WTC11 (cell line): ENCODE measurements at regions not wholly inside any gene's neighbourhood (a gene's known extent, or its start where the extent isn't known, plus 50 kb on each side); places are given as distances from the start of the nearest gene placed in this dataset.

ENCODE experiments used
- ATAC-seq: fragments of 200-7000 bp; cut with Tn5 transposase; 2 replicates; pipeline ENCODE4 v1.10.0; 2021; ENCODE audit warnings: mild to moderate bottlenecking, moderate library complexity
- CTCF ChIA-PET: fragments of 300-600 bp; sonication (Branson Sonifier 250); formaldehyde crosslinking; loops from one replicate; lab custom pipeline; 2021; ENCODE audit warnings: antibody characterized with exemption; lab: Charles Lee
- POLR2A ChIA-PET: fragments of 350-600 bp; sonication (Branson Sonifier 250); formaldehyde crosslinking; loops from one replicate; lab custom pipeline; 2021; ENCODE audit warnings: antibody characterized with exemption; lab: Charles Lee
- DNase-seq: peaks from one replicate; pipeline ENCODE4 v3.0.0; 2021; ENCODE audit warnings: low spot score
- H3K27ac Mint-ChIP-seq: 2 replicates; pipeline ENCODE4 v1.8.0; 2021; ENCODE audit warnings: mixed read lengths
- H3K27me3 Mint-ChIP-seq: 2 replicates; pipeline ENCODE4 v1.8.0; 2021; ENCODE audit warnings: low read depth, mild to moderate bottlenecking, moderate library complexity, mixed read lengths
- H3K36me3 Mint-ChIP-seq: 2 replicates; pipeline ENCODE4 v1.8.0; 2021; ENCODE audit warnings: mixed read lengths
- H3K4me1 Mint-ChIP-seq: 2 replicates; pipeline ENCODE4 v1.8.0; 2022; ENCODE audit warnings: mixed read lengths
- H3K4me3 Mint-ChIP-seq: 2 replicates; pipeline ENCODE4 v1.8.0; 2021; ENCODE audit warnings: mild to moderate bottlenecking, moderate library complexity, mixed read lengths
- H3K9me3 Mint-ChIP-seq: 2 replicates; pipeline ENCODE4 v1.8.0; 2021; ENCODE audit warnings: mixed read lengths
- CREM ChIP-seq: sonication (generic); formaldehyde crosslinking; IDR thresholded peaks from 2 replicates; pipeline ENCODE4 v1.8.1; 2022; ENCODE audit warnings: mild to moderate bottlenecking, missing genetic modification reagents, moderate library complexity
- ETV6 ChIP-seq: sonication (generic); formaldehyde crosslinking; IDR thresholded peaks from 2 replicates; pipeline ENCODE4 v1.8.1; 2022; ENCODE audit warnings: mild to moderate bottlenecking, missing genetic modification reagents
- FOXJ3 ChIP-seq: sonication (generic); formaldehyde crosslinking; IDR thresholded peaks from 2 replicates; pipeline ENCODE4 v1.9.0; 2021; ENCODE audit warnings: missing genetic modification reagents, mild to moderate bottlenecking, borderline replicate concordance
- FOXP1 ChIP-seq: sonication (generic); formaldehyde crosslinking; IDR thresholded peaks from 2 replicates; pipeline ENCODE4 v1.8.0; 2022; ENCODE audit warnings: missing genetic modification reagents, mild to moderate bottlenecking, moderate library complexity, borderline replicate concordance
- GTF2I ChIP-seq: fragments of 250-450 bp; sonication (Bioruptor Pico); conservative IDR thresholded peaks from 2 replicates; pipeline ENCODE4 v1.4.0; 2021; ENCODE audit warnings: mild to moderate bottlenecking
- IRF2 ChIP-seq: sonication (generic); formaldehyde crosslinking; IDR thresholded peaks from 2 replicates; pipeline ENCODE4 v1.8.0; 2022; ENCODE audit warnings: low read depth, missing genetic modification reagents, borderline replicate concordance
- JAZF1 ChIP-seq: fragments of 250-450 bp; sonication (Bioruptor Pico); IDR thresholded peaks from 2 replicates; pipeline ENCODE4 v1.9.0; 2021; ENCODE audit warnings: moderate library complexity, mild to moderate bottlenecking, inconsistent platforms
- PRRX2 ChIP-seq: fragments of 250-450 bp; sonication (Bioruptor Pico); IDR thresholded peaks from 2 replicates; pipeline ENCODE4 v1.8.0; 2021; ENCODE audit warnings: mild to moderate bottlenecking
- SOX15 ChIP-seq: fragments of 250-450 bp; sonication (Bioruptor Pico); IDR thresholded peaks from 2 replicates; pipeline ENCODE4 v1.9.0; 2021; ENCODE audit warnings: mild to moderate bottlenecking
- TEAD1 ChIP-seq: sonication (generic); formaldehyde crosslinking; IDR thresholded peaks from 2 replicates; pipeline ENCODE4 v1.8.0; 2022; ENCODE audit warnings: mild to moderate bottlenecking, missing genetic modification reagents
- TF ChIP-seq, protein P1 (sequence below): sonication (generic); formaldehyde crosslinking; IDR thresholded peaks from 2 replicates; pipeline ENCODE4 v1.8.1; 2023; ENCODE audit warnings: mild to moderate bottlenecking, moderate library complexity, missing genetic modification reagents
- TF ChIP-seq, protein P2 (sequence below): sonication (generic); formaldehyde crosslinking; IDR thresholded peaks from 2 replicates; pipeline ENCODE4 v1.8.0; 2022; ENCODE audit warnings: missing genetic modification reagents
- TF ChIP-seq, protein P3 (sequence below): sonication (generic); formaldehyde crosslinking; IDR thresholded peaks from 2 replicates; pipeline ENCODE4 v1.8.1; 2023; ENCODE audit warnings: mild to moderate bottlenecking, missing genetic modification reagents, borderline replicate concordance
- TF ChIP-seq, protein P4 (sequence below): fragments of 200-600 bp; IDR thresholded peaks from 2 replicates; pipeline ENCODE4 v1.8.0; 2022; ENCODE audit warnings: antibody characterized with exemption
- TF ChIP-seq, protein P5 (sequence below): sonication (generic); formaldehyde crosslinking; IDR thresholded peaks from 2 replicates; pipeline ENCODE4 v1.8.0; 2022; ENCODE audit warnings: mild to moderate bottlenecking, missing genetic modification reagents
- TF ChIP-seq, protein P6 (sequence below): fragments of 250-450 bp; sonication (Bioruptor Pico); IDR thresholded peaks from 2 replicates; pipeline ENCODE4 v1.9.0; 2021; ENCODE audit warnings: moderate library complexity, mild to moderate bottlenecking, inconsistent platforms, borderline replicate concordance
- TF ChIP-seq, protein P7 (sequence below): sonication (generic); formaldehyde crosslinking; IDR thresholded peaks from 2 replicates; pipeline ENCODE4 v1.8.0; 2022; ENCODE audit warnings: mild to moderate bottlenecking, missing genetic modification reagents
- TF ChIP-seq, protein P8 (sequence below): sonication (generic); formaldehyde crosslinking; conservative IDR thresholded peaks from 2 replicates; pipeline ENCODE4 v1.8.1; 2022; ENCODE audit warnings: mild to moderate bottlenecking, missing genetic modification reagents
- TF ChIP-seq, protein P9 (sequence below): sonication (generic); formaldehyde crosslinking; IDR thresholded peaks from 2 replicates; pipeline ENCODE4 v1.8.0; 2023; ENCODE audit warnings: missing genetic modification reagents

DNA sequence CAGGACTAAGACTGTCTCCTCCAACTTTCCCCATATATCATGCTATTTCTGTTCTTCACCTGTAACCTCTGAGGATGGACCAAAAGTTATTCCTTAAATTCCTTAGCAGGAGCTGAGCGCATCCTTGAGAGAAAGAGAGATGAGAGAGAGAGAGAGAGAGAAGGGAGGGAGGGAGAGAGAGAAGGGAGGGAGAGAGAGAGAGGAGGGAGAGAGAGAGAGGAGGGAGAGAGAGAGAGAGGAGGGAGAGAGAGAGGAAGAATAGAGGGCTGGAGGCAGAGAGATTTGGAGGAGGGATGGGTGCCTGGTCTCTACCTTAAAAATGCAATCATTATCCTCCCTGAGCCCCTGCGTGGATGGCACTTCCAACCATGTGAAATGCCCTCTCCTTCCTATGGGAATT is 73.6 kb downstream of the BMP2 start (continued):
- no peak for TF ChIP-seq TEAD1 (CRISPR knock-in tag)
- no peak for TF ChIP-seq ETV6 (CRISPR knock-in tag)
- TF ChIP-seq FOXP1 (CRISPR knock-in tag), result no peak
- no peak for TF ChIP-seq FOXJ3 (CRISPR knock-in tag)
- TF ChIP-seq, protein P1, sequence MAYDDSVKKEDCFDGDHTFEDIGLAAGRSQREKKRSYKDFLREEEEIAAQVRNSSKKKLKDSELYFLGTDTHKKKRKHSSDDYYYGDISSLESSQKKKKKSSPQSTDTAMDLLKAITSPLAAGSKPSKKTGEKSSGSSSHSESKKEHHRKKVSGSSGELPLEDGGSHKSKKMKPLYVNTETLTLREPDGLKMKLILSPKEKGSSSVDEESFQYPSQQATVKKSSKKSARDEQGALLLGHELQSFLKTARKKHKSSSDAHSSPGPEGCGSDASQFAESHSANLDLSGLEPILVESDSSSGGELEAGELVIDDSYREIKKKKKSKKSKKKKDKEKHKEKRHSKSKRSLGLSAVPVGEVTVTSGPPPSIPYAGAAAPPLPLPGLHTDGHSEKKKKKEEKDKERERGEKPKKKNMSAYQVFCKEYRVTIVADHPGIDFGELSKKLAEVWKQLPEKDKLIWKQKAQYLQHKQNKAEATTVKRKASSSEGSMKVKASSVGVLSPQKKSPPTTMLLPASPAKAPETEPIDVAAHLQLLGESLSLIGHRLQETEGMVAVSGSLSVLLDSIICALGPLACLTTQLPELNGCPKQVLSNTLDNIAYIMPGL (CRISPR knock-in tag), result no peak

DNA sequence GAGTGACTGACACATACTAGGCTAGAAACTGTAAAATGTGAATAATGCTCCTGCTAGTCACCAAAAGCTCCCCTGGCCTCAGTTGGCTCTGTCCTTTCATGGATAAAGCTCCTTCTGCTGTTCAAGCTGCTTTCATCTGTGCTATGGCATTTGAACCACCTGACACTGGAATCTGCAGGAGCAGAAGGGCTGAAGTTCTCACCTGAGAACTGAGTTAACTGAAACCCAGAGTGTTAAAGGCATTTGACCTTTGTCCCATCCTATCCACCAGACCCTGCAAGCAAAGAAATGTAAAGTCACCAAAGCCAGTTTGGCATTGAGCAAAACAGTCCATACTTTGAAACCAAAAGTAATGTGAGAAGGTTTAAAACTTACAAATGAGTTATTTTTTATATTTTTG is 77.7 kb downstream of the BMP2 start:
- Mint-ChIP-seq H3K4me3 (no peak overlapping the region), H3K27ac (no peak overlapping the region), H3K9me3 (peaks cover 4% of the 10 kb centered on the region), H3K36me3 (no peaks in the 10 kb centered on the region), H3K4me1 (peaks cover 11% of the 10 kb centered on the region), H3K27me3 (no peaks in the 10 kb centered on the region; the same call in 1 of the 2 replicates)
- ATAC-seq (no peak), DNase-seq (no peak)
- CTCF ChIA-PET, result no interaction called here
- POLR2A ChIA-PET, result no interaction called here
- TF ChIP-seq IRF2 (CRISPR knock-in tag), result no peak
- no peak for TF ChIP-seq GTF2I (CRISPR knock-in tag)
- TF ChIP-seq, protein P2, sequence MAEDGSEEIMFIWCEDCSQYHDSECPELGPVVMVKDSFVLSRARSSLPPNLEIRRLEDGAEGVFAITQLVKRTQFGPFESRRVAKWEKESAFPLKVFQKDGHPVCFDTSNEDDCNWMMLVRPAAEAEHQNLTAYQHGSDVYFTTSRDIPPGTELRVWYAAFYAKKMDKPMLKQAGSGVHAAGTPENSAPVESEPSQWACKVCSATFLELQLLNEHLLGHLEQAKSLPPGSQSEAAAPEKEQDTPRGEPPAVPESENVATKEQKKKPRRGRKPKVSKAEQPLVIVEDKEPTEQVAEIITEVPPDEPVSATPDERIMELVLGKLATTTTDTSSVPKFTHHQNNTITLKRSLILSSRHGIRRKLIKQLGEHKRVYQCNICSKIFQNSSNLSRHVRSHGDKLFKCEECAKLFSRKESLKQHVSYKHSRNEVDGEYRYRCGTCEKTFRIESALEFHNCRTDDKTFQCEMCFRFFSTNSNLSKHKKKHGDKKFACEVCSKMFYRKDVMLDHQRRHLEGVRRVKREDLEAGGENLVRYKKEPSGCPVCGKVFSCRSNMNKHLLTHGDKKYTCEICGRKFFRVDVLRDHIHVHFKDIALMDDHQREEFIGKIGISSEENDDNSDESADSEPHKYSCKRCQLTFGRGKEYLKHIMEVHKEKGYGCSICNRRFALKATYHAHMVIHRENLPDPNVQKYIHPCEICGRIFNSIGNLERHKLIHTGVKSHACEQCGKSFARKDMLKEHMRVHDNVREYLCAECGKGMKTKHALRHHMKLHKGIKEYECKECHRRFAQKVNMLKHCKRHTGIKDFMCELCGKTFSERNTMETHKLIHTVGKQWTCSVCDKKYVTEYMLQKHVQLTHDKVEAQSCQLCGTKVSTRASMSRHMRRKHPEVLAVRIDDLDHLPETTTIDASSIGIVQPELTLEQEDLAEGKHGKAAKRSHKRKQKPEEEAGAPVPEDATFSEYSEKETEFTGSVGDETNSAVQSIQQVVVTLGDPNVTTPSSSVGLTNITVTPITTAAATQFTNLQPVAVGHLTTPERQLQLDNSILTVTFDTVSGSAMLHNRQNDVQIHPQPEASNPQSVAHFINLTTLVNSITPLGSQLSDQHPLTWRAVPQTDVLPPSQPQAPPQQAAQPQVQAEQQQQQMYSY (CRISPR knock-in tag), result no peak
- no peak for TF ChIP-seq JAZF1
- TF ChIP-seq, protein P3, sequence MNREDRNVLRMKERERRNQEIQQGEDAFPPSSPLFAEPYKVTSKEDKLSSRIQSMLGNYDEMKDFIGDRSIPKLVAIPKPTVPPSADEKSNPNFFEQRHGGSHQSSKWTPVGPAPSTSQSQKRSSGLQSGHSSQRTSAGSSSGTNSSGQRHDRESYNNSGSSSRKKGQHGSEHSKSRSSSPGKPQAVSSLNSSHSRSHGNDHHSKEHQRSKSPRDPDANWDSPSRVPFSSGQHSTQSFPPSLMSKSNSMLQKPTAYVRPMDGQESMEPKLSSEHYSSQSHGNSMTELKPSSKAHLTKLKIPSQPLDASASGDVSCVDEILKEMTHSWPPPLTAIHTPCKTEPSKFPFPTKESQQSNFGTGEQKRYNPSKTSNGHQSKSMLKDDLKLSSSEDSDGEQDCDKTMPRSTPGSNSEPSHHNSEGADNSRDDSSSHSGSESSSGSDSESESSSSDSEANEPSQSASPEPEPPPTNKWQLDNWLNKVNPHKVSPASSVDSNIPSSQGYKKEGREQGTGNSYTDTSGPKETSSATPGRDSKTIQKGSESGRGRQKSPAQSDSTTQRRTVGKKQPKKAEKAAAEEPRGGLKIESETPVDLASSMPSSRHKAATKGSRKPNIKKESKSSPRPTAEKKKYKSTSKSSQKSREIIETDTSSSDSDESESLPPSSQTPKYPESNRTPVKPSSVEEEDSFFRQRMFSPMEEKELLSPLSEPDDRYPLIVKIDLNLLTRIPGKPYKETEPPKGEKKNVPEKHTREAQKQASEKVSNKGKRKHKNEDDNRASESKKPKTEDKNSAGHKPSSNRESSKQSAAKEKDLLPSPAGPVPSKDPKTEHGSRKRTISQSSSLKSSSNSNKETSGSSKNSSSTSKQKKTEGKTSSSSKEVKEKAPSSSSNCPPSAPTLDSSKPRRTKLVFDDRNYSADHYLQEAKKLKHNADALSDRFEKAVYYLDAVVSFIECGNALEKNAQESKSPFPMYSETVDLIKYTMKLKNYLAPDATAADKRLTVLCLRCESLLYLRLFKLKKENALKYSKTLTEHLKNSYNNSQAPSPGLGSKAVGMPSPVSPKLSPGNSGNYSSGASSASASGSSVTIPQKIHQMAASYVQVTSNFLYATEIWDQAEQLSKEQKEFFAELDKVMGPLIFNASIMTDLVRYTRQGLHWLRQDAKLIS (CRISPR knock-in tag), result no peak
- TF ChIP-seq, protein P4, sequence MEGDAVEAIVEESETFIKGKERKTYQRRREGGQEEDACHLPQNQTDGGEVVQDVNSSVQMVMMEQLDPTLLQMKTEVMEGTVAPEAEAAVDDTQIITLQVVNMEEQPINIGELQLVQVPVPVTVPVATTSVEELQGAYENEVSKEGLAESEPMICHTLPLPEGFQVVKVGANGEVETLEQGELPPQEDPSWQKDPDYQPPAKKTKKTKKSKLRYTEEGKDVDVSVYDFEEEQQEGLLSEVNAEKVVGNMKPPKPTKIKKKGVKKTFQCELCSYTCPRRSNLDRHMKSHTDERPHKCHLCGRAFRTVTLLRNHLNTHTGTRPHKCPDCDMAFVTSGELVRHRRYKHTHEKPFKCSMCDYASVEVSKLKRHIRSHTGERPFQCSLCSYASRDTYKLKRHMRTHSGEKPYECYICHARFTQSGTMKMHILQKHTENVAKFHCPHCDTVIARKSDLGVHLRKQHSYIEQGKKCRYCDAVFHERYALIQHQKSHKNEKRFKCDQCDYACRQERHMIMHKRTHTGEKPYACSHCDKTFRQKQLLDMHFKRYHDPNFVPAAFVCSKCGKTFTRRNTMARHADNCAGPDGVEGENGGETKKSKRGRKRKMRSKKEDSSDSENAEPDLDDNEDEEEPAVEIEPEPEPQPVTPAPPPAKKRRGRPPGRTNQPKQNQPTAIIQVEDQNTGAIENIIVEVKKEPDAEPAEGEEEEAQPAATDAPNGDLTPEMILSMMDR, result no peak
- TF ChIP-seq, protein P5, sequence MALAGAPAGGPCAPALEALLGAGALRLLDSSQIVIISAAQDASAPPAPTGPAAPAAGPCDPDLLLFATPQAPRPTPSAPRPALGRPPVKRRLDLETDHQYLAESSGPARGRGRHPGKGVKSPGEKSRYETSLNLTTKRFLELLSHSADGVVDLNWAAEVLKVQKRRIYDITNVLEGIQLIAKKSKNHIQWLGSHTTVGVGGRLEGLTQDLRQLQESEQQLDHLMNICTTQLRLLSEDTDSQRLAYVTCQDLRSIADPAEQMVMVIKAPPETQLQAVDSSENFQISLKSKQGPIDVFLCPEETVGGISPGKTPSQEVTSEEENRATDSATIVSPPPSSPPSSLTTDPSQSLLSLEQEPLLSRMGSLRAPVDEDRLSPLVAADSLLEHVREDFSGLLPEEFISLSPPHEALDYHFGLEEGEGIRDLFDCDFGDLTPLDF (CRISPR knock-in tag), result no peak
- no peak for TF ChIP-seq PRRX2
- TF ChIP-seq, protein P6, sequence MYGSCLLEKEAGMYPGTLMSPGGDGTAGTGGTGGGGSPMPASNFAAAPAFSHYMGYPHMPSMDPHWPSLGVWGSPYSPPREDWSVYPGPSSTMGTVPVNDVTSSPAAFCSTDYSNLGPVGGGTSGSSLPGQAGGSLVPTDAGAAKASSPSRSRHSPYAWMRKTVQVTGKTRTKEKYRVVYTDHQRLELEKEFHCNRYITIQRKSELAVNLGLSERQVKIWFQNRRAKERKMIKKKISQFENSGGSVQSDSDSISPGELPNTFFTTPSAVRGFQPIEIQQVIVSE (CRISPR knock-in tag), result no peak
- TF ChIP-seq, protein P7, sequence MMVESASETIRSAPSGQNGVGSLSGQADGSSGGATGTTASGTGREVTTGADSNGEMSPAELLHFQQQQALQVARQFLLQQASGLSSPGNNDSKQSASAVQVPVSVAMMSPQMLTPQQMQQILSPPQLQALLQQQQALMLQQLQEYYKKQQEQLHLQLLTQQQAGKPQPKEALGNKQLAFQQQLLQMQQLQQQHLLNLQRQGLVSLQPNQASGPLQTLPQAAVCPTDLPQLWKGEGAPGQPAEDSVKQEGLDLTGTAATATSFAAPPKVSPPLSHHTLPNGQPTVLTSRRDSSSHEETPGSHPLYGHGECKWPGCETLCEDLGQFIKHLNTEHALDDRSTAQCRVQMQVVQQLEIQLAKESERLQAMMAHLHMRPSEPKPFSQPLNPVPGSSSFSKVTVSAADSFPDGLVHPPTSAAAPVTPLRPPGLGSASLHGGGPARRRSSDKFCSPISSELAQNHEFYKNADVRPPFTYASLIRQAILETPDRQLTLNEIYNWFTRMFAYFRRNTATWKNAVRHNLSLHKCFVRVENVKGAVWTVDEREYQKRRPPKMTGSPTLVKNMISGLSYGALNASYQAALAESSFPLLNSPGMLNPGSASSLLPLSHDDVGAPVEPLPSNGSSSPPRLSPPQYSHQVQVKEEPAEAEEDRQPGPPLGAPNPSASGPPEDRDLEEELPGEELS (CRISPR knock-in tag), result no peak
- TF ChIP-seq CREM (CRISPR knock-in tag), result no peak
- TF ChIP-seq SOX15 (CRISPR knock-in tag), result no peak
- TF ChIP-seq, protein P8, sequence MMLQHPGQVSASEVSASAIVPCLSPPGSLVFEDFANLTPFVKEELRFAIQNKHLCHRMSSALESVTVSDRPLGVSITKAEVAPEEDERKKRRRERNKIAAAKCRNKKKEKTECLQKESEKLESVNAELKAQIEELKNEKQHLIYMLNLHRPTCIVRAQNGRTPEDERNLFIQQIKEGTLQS (CRISPR knock-in tag), result no peak
- TF ChIP-seq, protein P9, sequence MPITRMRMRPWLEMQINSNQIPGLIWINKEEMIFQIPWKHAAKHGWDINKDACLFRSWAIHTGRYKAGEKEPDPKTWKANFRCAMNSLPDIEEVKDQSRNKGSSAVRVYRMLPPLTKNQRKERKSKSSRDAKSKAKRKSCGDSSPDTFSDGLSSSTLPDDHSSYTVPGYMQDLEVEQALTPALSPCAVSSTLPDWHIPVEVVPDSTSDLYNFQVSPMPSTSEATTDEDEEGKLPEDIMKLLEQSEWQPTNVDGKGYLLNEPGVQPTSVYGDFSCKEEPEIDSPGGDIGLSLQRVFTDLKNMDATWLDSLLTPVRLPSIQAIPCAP (CRISPR knock-in tag), result no peak
